GM21515 (cell line): ENCODE measurements at regions not wholly inside any gene's neighbourhood (a gene's known extent, or its start where the extent isn't known, plus 50 kb on each side); places are given as distances from the start of the nearest gene placed in this dataset.

Experiments used
- ATAC-seq: cut with Tn5 transposase; IDR thresholded peaks from one replicate; pipeline ENCODE4 v1.9.1; 2021; ENCODE audit not compliant: unreplicated experiment

GRCh38 chr2:144163592-144163991 lies 356.3 kb downstream of the ZEB2 start:
- no peak for ATAC-seq

- peak; percentile 79 for ATAC-seq
Measured at GRCh38 chr2:144162652-144163051, 357.3 kb downstream of the ZEB2 start.

GRCh38 chr2:144161061-144161460 lies 358.9 kb downstream of the ZEB2 start:
- no peak for ATAC-seq

- no peak for ATAC-seq
Measured at GRCh38 chr2:144159240-144159639, 360.7 kb downstream of the ZEB2 start.

- ATAC-seq: no peak
Measured at GRCh38 chr2:144158096-144158495, 361.8 kb downstream of the ZEB2 start.

GRCh38 chr2:144156736-144157640 lies 362.9 kb downstream of the ZEB2 start:
- ATAC-seq: no peak

- no peak for ATAC-seq
Measured at GRCh38 chr2:144154205-144154604, 365.7 kb downstream of the ZEB2 start.

GRCh38 chr2:144152817-144153271 lies 367.1 kb downstream of the ZEB2 start:
- no peak for ATAC-seq

GRCh38 chr2:144151851-144152250 lies 368.1 kb downstream of the ZEB2 start:
- ATAC-seq: no peak

GRCh38 chr2:144151405-144151804 lies 368.5 kb downstream of the ZEB2 start:
- ATAC-seq: no peak

- no peak for ATAC-seq
Measured at GRCh38 chr2:144147356-144147755, 372.6 kb downstream of the ZEB2 start.

GRCh38 chr2:144146876-144147275 lies 373.0 kb downstream of the ZEB2 start:
- ATAC-seq: no peak

GRCh38 chr2:144146076-144146475 lies 373.8 kb downstream of the ZEB2 start:
- ATAC-seq: no peak

- ATAC-seq: no peak
Measured at GRCh38 chr2:144143294-144144151, 376.4 kb downstream of the ZEB2 start.

GRCh38 chr2:144140891-144141290 lies 379.0 kb downstream of the ZEB2 start:
- ATAC-seq: no peak

- no peak for ATAC-seq
Measured at GRCh38 chr2:144137705-144138428, 382.1 kb downstream of the ZEB2 start.

- ATAC-seq: no peak
Measured at GRCh38 chr2:144137272-144137671, 382.6 kb downstream of the ZEB2 start.

- no peak for ATAC-seq
Measured at GRCh38 chr2:144136297-144137010, 383.5 kb downstream of the ZEB2 start.

GRCh38 chr2:144133936-144134665 lies 385.8 kb downstream of the ZEB2 start:
- ATAC-seq: no peak

- no peak for ATAC-seq
Measured at GRCh38 chr2:144132357-144132756, 387.6 kb downstream of the ZEB2 start.
